AG20443 (cell line): ENCODE measurements at regions not wholly inside any gene's neighbourhood (a gene's known extent, or its start where the extent isn't known, plus 50 kb on each side); places are given as distances from the start of the nearest gene placed in this dataset.
A peak's percentile ranks its signal among the peaks of the same experiment; 100 is the strongest.

Experiments
- DNase-seq: peaks from one replicate; pipeline ENCODE4 v3.0.0; 2012; ENCODE audit warnings: low spot score, mixed read lengths

- DNase-seq: no peak
Observed at GRCh38 chr2:860259-860855, 90.3 kb upstream of the SNTG2 start.

DNA sequence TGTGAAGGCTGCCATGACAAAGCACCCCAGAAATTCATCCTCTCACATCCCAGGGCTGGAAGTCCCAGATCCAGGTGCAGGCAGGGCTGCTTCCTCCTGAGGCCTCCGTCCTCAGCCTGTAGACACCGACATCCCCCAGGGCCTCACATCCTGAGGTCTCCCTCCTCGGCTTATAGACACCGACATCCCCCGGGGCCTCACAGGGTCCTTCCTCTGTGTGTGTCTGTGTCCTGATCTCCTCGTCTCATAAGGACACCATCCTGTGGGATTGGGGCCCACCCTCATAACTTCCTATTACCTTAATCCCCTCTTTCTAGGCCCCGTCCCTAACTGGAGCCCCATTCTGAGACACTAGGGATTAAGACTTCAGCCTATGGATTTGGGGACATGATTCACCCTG lies 92.0 kb upstream of the SNTG2 start:
- no peak for DNase-seq

DNA sequence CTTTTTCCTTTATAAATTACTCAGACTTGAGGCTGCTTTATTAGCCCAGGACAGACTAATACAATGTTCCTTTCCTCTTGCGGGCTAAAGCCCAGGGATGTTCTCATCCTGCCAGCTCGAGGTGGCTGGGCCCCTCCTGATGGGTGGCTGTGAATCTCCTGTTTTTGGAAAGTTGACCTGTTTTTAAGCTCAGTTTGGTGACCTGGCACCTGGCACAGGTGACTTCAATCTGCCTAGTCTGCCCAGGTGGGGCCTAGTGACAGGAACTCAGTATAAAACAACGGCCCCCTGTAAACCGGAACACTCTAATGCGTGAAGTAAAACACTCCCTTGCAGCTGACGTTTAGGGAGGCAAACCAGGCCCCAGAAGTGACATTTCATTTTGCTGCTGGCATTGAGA lies 92.7 kb upstream of the SNTG2 start:
- DNase-seq: no peak

GRCh38 chr2:857081-857480 lies 93.6 kb upstream of the SNTG2 start:
- DNase-seq: no peak

GRCh38 chr2:856456-856855 lies 94.2 kb upstream of the SNTG2 start:
- DNase-seq: no peak

DNA sequence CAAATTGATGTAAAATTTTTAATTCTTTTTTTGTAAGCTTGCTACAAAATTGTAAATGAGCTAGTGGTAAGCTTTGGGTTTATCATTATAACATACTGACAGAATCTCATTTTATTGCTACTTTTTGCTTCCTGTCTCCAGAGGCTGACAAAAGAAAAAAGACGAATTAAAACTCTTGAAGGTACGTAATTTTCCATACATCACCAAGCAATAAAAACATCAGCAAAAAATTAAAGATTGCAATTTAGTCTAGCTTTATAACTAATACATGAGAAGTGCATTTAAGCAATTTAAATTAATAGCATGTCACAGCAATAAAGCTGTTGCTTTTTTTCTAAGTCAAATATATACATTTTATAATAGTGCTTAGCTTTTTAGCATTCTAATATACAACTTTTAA lies 94.6 kb upstream of the SNTG2 start:
- no peak for DNase-seq

DNA sequence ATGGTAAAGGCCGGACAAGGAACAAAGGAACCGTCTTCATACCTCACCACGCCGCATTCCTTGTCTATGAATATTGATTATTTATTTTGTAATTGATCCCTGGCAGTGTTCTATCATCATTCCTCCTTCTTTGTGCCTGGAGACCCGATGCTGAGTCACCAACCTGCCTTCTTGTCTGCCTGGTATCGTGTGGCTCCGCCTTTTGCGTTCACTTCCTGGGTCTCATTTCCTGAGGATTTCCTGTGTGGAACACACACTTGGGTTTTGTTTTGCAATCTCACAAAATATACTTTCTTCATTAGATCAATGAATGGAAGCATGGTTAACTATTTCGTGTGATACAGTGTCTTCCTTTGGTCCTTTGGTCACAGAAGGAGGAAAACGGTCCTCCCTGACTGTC lies 95.5 kb upstream of the SNTG2 start:
- DNase-seq: no peak

DNA sequence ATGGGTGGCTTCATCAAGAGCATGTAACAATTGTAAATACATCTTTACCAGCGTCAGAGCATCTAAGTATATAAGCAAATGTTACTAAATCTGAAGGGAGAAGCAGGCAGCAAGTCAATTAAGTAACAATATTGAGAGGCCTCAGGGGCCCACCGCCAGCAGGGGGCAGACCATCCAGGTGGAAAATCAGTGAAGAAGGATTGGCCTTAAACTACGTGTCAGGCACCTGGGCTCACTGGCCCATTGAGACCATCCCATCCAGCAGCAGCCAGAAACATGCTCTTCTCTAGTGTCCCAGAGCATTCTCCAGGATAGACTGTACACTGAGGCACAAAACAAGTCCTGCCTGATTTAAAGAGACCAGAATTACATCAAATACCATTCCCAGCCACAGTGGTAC lies 96.2 kb upstream of the SNTG2 start:
- peak; percentile 52 for DNase-seq

DNA sequence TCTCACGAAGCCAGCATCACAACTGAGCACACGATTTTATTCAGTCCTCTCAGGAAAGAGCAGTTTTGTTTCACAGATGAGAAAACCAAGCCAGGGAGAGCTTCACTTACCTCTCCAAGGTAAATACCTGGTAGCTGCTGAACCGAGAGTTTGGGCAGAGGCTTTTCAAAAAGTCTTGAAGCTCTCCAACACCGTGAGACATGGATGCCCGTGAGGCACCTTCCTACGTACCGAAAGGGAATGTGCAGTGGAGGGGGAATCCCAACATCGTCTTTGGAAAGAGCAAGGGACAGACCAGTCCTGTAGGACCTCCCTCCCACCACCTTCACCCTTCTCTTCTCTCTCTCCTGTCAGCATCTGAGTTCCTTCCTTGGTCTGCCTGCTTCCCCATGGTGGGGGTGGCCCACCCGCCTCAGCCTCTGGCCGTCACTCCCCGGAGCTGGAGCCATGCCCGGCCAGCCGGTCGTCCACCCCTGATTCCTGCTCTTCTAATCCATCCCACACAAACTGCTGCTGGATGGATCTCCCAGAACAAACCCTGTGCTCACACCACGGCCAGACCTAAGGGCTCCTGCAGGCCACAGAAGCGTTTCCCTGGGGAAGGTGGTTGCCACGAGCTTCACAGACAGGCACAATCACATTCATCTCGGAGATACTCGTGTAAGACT lies 97.3 kb upstream of the SNTG2 start:
- DNase-seq: no peak

DNA sequence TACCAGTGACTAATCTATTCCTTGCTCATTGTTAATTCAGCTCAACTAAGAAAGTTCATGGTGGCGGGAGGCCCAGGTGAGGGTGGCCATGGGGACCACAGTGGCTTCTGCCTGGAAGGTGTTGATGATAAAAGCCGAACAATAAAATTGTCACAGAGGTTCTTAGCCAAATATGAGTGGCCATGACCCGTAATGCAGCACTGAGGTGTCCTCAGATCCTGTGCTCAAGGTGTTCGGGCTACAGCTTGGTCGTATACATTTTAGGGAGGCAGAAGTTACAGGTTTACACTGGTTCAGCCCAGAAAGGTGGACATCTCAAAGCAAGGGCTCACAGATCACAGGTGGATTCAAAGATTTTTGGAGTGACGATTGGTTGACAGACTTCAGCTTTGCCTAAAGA lies 98.5 kb upstream of the SNTG2 start:
- no peak for DNase-seq

DNA sequence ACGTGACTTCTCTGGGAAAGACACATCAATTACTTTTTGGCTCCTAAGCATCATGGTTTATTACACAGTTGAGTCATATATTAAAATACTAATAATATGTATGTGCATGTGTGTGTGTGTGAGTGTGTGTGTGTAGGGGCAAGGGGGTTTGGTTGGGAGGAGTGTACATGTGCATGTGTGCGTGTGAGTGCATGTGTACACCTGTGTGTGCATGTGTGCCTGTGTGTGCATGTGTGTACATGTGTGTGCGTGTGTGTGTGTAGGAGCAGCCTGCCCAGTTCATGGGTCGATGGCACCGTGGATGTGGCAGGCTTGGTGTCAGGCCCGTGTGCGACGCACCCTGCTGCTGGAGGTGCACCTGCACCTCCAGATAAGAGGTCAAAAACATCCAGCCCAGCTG lies 99.0 kb upstream of the SNTG2 start:
- no peak for DNase-seq

DNA sequence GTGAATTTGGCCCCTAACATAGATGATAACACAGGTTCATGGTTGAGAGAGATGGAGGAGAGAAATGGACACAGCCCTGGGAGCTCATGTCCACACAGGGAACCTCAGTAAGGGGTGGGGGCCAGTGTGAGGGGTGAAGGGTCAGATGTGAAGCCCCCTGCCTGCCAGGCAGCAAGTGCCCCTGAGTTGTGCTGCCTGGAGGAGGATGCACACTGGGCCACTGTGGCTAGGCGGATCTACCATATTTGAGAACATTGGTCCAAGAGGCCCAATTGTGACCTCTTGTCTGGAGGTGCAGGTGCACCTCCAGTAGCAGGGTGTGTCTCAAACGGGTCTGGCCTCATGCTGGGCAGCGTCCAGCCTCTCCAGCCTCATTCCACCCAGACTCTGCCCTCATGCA lies 99.6 kb upstream of the SNTG2 start:
- DNase-seq: no peak

DNA sequence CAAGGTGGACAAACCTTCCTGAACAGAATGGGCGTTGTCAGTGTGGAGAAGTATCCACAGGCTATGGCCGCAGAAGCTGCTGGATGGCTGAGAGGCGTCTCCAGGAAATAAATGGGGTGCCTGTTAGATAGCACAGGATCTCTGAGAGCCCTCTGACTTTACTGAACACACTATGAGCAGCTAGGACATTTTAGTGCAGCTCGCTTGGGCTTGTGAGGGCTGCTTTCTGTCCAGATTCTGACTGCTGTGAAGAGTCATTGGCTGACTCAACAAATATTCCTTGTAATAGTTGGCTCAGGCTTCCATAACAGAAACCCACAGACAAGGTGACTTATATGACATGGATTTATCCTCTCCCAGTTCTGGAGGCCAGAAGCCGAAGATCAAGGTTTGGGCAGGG lies 100.2 kb upstream of the SNTG2 start:
- no peak for DNase-seq

DNA sequence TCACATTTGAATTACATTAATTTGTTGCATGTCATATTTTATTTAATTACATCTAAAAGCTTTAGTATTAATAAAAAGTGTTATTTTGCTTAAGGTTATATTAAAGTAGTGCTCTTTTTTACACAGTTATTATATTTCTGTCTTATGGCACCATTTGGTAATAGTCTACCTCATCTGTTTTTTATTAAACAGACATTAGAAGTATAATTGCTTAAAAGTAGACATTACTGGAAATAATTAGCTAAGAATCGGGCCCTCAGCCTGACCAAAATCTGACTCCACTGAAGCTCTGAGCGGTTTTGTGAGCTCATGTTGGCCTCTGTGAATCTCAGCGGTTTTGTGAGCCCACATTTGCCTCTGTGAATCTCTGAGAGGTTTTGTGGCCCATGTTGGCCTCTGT lies 102.5 kb upstream of the SNTG2 start:
- DNase-seq: no peak

GRCh38 chr2:847669-848068 lies 103.0 kb upstream of the SNTG2 start:
- DNase-seq: no peak

GRCh38 chr2:844715-845114 lies 105.9 kb upstream of the SNTG2 start:
- DNase-seq: no peak

DNA sequence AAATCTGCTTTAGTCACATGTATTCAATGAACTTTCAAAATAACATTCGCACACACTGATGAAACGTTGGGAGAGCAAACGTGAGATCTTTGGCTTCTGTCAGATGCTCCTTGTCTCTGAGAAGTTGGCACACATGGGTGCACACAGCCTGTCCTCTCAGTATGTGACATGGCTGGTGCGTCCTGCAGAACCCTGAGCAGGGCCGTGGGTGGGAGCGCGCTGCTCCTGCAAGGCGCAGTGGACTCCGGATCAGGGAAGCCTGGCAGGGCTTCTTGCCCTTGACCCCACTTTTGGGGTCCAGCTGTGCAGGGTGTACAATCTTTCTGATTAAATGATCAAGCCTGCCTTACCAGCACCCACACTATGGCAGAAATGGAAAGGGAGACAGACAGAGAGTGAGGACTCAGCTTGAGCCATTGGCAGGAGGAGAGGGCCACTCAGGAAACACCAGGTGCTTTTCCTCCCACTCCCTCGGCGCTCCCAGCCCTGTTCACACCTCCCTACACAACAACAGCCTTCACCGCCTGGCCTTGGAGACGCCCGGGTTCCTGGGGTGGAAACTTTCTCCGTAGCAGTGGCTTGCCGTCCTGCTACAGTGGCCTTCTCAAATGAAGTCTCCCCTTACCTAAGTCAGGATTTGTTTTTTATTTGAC lies 108.4 kb upstream of the SNTG2 start:
- DNase-seq: no peak

GRCh38 chr2:841036-841435 lies 109.6 kb upstream of the SNTG2 start:
- DNase-seq: no peak

- DNase-seq: no peak
Observed at GRCh38 chr2:834233-834632, 116.4 kb upstream of the SNTG2 start.

GRCh38 chr2:833180-833579 lies 117.5 kb upstream of the SNTG2 start:
- DNase-seq: no peak

GRCh38 chr2:832635-833034 lies 118.0 kb upstream of the SNTG2 start:
- DNase-seq: no peak

DNA sequence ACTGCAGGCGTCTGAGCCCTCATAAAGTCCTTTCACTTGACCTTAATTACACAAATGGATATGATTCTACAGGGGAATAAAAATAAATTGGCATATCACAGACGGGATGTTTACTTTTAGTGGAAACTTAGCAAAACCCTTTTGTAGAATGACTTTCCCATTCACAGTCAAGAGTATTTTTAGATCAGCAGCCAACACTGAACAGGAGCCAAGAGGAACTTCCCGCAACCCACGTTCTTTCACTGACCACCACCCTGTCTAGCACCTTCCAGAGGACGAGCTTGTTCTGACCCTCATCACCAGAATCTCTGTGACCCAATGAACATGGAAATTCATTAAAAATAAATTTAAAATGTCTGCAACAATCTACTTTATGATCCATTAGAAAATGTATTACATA lies 119.0 kb upstream of the SNTG2 start:
- DNase-seq: no peak

GRCh38 chr2:831225-831536 lies 119.5 kb upstream of the SNTG2 start:
- no peak for DNase-seq
